GM15510 (cell line): ENCODE measurements at regions not wholly inside any gene's neighbourhood (a gene's known extent, or its start where the extent isn't known, plus 50 kb on each side); places are given as distances from the start of the nearest gene placed in this dataset.

Experiments used
- POLR2A ChIP-seq: IDR thresholded peaks from 3 replicates; pipeline ENCODE4 v1.6.1; 2011; ENCODE audit warnings: borderline replicate concordance; ENCODE audit not compliant: insufficient read length; ENCODE audit errors: extremely low read depth

DNA sequence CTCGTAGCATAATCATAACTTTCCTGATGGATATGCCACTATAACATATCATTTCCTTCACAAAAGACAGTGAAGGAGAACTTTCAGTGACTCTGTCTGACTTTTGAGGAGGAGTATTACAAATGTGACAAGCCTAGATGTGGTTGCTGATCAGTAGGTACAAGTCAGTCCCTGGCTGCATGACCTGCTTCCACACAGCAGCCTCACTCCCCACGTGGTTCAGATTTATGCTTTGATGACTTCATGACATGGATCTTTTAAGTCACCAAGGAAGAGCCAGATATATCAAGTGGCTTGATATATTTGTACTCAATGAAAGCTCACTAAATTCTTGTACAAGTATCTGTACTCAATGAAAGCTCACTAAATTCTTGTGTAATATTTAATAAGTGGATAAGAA lies 50.9 kb upstream of the MKLN1 start:
- no peak for TF ChIP-seq POLR2A
